ENCODE measurements at regions not wholly inside any gene's neighbourhood (a gene's known extent, or its start where the extent isn't known, plus 50 kb on each side); places are given as distances from the start of the nearest gene placed in this dataset.

DNA sequence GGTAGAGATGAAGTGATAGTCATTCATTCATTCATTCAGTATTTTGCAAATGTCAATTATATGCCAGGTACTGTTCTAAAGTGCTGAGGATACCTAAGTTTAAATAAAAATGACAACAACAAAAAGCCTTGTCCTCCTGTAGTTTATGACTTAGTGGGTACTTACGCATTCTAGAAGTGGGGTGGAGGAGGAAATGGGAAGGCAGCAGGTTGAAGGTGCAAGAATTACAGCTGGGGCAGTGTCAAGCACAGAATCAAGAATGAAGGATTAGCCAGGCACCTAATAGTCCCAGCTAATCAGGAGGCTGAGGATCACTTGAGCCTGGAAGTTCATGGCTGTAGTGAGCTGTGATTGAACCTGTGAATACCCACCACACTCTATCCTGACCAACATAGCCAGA, 90.7 kb upstream of the STARD13 start:
- no peaks in the 10 kb centered on the region for H3K4me1 Mint-ChIP-seq (ENCODE audit: low read depth)
- ChIA-PET POLR2A (no interaction called here), CTCF (no interaction called here)
- ATAC-seq = no peak
- no peak overlapping the region for H3K4me3 Mint-ChIP-seq
- no peak for DNase-seq
- peaks cover 6% of the 10 kb centered on the region for H3K27me3 Mint-ChIP-seq (ENCODE audit: low read depth)
- H3K9me3 Mint-ChIP-seq (ENCODE audit: insufficient read depth) = no peaks in the 10 kb centered on the region
- no peaks in the 10 kb centered on the region for H3K36me3 Mint-ChIP-seq (ENCODE audit: low read depth)
- no peak overlapping the region for H3K27ac Mint-ChIP-seq

DNA sequence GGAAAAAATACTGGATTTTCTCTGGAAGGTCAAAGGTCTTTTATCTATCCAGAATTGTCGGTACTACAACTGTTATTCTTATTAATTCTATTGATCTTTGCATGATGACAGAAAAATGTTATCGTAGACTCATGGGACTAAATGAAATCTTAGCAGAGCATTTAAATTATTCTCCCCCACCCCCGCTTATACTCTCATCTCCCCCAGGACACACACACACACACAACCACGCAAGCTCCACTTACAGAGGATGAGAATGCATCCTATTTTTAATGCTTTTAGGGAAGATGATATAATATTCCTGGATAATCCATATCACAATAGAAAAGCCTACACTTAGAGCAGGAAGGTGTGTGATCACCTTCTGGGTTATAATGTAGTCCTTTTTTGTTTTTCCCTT, 91.9 kb upstream of the STARD13 start:
- no peak for DNase-seq
- ATAC-seq = no peak
- H3K27ac Mint-ChIP-seq = no peak overlapping the region
- no peaks in the 10 kb centered on the region for H3K36me3 Mint-ChIP-seq (ENCODE audit: low read depth)
- no peaks in the 10 kb centered on the region for H3K4me1 Mint-ChIP-seq (ENCODE audit: low read depth)
- POLR2A ChIA-PET = no interaction called here
- H3K27me3 Mint-ChIP-seq (ENCODE audit: low read depth) = peaks cover 2% of the 10 kb centered on the region
- no peak overlapping the region for H3K4me3 Mint-ChIP-seq
- CTCF ChIA-PET = no interaction called here
- H3K9me3 Mint-ChIP-seq (ENCODE audit: insufficient read depth) = no peaks in the 10 kb centered on the region

GRCh38 chr13:33377825-33378224, 92.3 kb upstream of the STARD13 start:
- Mint-ChIP-seq H3K4me1 (ENCODE audit: low read depth) (no peaks in the 10 kb centered on the region), H3K4me3 (no peak overlapping the region), H3K27me3 (ENCODE audit: low read depth) (peaks cover 2% of the 10 kb centered on the region), H3K27ac (no peak overlapping the region), H3K9me3 (ENCODE audit: insufficient read depth) (no peaks in the 10 kb centered on the region), H3K36me3 (ENCODE audit: low read depth) (no peaks in the 10 kb centered on the region)
- ATAC-seq (no peak), DNase-seq (no peak)
- CTCF ChIA-PET = no interaction called here
- POLR2A ChIA-PET = no interaction called here

- Mint-ChIP-seq H3K27me3 (ENCODE audit: low read depth) (no peaks in the 10 kb centered on the region), H3K36me3 (ENCODE audit: low read depth) (no peaks in the 10 kb centered on the region), H3K27ac (no peak overlapping the region), H3K4me3 (no peak overlapping the region), H3K4me1 (ENCODE audit: low read depth) (no peaks in the 10 kb centered on the region), H3K9me3 (ENCODE audit: insufficient read depth) (no peaks in the 10 kb centered on the region)
- no peak for ATAC-seq
- ChIA-PET CTCF (no interaction called here), POLR2A (no interaction called here)
- DNase-seq = no peak
Observed at GRCh38 chr13:33379608-33380007, 94.1 kb upstream of the STARD13 start.

DNA sequence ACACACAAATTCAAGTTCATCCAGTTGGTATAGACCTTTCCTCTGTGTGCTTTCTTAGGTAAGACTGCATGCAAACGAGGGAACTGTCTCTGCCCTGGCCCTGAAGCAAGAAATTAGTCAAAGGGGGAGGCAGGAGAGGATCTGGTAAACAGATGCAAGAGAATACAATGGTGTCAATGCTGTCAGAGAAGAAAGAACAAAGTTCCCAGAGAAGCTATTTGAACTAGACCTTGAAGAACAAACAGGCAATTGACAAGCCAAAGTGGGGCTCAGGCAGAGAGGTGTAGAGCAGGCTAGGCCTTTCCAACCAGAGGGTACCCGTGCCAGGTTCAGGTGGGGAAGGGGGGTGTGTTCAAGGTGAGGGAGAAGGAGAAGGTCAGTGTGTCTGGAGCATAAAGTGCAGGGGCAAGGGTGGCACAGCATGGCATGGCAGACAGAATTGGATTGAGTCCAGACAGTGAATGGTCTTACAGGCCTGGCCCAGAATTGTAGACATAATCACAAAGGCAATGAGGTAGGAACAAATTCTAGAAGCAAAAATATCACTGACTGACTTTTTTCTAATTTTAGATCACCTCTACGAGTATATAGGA, 95.0 kb upstream of the STARD13 start:
- Mint-ChIP-seq H3K9me3 (ENCODE audit: insufficient read depth) (no peaks in the 10 kb centered on the region), H3K27ac (no peak overlapping the region), H3K4me1 (ENCODE audit: low read depth) (no peaks in the 10 kb centered on the region), H3K36me3 (ENCODE audit: low read depth) (no peaks in the 10 kb centered on the region), H3K27me3 (ENCODE audit: low read depth) (no peaks in the 10 kb centered on the region), H3K4me3 (no peak overlapping the region)
- DNase-seq = no peak
- no peak for ATAC-seq
- POLR2A ChIA-PET = no interaction called here
- CTCF ChIA-PET = no interaction called here

GRCh38 chr13:33381180-33381579, 95.6 kb upstream of the STARD13 start:
- ChIA-PET POLR2A (no interaction called here), CTCF (no interaction called here)
- no peak for DNase-seq
- Mint-ChIP-seq H3K36me3 (ENCODE audit: low read depth) (no peaks in the 10 kb centered on the region), H3K27ac (no peak overlapping the region), H3K4me3 (no peak overlapping the region), H3K27me3 (ENCODE audit: low read depth) (no peaks in the 10 kb centered on the region), H3K4me1 (ENCODE audit: low read depth) (no peaks in the 10 kb centered on the region), H3K9me3 (ENCODE audit: insufficient read depth) (no peaks in the 10 kb centered on the region)
- ATAC-seq = no peak

DNA sequence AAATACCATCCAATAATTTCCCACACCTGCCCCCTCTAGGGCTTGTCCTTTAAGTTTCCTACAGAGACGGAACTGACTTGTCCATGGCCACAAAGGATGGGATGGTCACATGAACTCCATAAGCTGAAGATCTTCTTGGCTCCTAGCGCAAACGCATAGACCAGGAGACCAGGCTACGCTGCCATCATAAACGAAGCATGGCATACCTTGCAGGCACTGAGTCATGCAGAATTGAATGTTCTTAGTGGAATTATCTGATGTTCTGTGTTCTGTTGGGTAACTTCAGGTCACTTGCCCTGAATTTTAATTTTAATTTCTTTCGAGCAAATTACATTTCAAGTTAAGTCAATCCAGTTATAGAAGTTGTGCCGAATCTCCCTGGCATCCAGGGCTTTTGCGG, 96.4 kb upstream of the STARD13 start:
- H3K4me3 Mint-ChIP-seq = no peak overlapping the region
- DNase-seq = no peak
- no peak overlapping the region for H3K27ac Mint-ChIP-seq
- no peaks in the 10 kb centered on the region for H3K9me3 Mint-ChIP-seq (ENCODE audit: insufficient read depth)
- no peaks in the 10 kb centered on the region for H3K36me3 Mint-ChIP-seq (ENCODE audit: low read depth)
- H3K27me3 Mint-ChIP-seq (ENCODE audit: low read depth) = no peaks in the 10 kb centered on the region
- CTCF ChIA-PET = no interaction called here
- POLR2A ChIA-PET = no interaction called here
- H3K4me1 Mint-ChIP-seq (ENCODE audit: low read depth) = no peaks in the 10 kb centered on the region
- ATAC-seq = no peak

DNA sequence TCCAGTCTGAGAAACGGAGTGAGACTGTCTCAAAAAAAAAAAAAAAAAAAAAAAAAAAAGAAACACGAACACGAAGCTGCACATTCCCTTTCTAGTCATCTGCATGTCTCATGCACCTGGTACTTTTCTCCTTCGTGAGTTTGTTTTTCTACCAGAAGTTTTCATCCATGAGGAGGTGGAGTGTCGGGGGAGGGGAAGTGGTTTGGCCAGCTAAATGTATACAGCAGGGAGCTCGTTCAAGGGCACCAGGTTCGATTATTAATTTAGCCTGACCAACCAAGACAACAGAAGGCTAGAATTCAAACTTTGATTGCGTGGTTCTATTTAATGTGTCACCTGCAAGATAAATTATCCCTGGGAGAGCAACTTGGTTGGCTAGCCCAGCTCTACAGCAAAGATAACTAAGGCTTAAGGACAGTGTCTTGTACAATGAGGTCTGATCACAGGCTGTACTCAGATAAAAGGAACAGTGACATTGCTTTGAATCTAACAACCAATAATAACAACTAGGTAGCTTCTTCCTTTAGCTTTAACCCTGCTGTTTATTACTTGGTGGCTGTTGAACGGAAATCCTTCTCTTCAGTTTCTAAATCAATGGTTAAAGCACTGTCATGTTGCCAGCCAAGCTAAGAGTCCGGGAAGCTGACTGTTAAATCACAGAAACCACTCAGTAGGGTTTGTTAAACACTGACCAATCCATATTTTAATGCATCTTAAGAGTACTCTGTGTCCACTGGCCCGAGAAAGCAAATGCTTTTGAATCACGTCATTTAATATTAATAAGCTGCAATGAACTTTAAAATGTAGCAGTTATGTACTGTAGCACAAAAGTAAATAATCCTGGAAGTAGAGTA, 98.4 kb upstream of the STARD13 start:
- POLR2A ChIA-PET = no interaction called here
- Mint-ChIP-seq H3K27me3 (ENCODE audit: low read depth) (no peaks in the 10 kb centered on the region), H3K9me3 (ENCODE audit: insufficient read depth) (no peaks in the 10 kb centered on the region), H3K27ac (no peak overlapping the region), H3K4me1 (ENCODE audit: low read depth) (no peaks in the 10 kb centered on the region), H3K4me3 (no peak overlapping the region), H3K36me3 (ENCODE audit: low read depth) (no peaks in the 10 kb centered on the region)
- ATAC-seq (no peak), DNase-seq (no peak)
- CTCF ChIA-PET = no interaction called here

DNA sequence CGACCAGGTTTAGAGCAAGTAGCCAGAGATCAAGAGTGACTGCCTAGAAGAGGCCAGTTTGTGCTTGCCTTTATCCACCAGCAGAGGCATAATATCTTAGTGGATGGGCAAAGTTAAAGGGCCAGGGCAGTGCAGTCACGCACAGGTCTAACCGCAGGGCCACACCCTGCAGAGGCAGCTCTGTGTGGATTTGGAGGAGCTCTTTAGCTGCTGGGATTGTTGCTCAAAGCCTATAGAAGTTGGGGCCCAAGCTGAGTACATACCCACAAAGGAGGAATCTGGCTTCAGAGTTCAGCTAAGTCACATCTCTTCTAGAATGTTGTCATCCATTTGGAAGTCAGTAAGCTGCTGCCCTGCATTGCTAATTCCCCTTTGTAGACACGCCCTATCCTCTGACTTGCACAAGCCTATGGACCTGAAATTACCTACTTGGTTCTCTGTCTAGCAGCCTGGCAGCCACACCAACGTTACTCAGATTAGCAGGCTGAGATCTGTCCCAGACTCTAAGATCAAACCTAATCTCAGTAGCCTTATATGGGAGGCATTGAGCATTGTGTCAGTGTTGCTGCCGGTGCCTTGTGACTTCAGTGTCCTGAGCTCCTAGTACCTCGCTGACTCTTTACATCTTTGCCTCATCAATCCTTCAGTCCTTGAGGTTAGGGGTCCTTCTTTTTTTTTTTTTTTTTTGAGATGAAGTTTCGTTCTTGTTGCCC, 102.9 kb upstream of the STARD13 start:
- Mint-ChIP-seq H3K27me3 (ENCODE audit: low read depth) (peaks cover 1% of the 10 kb centered on the region), H3K9me3 (ENCODE audit: insufficient read depth) (no peaks in the 10 kb centered on the region), H3K4me1 (ENCODE audit: low read depth) (no peaks in the 10 kb centered on the region), H3K27ac (no peak overlapping the region), H3K4me3 (no peak overlapping the region), H3K36me3 (ENCODE audit: low read depth) (no peaks in the 10 kb centered on the region)
- CTCF ChIA-PET = no interaction called here
- ATAC-seq = no peak
- no peak for DNase-seq
- POLR2A ChIA-PET = no interaction called here

DNA sequence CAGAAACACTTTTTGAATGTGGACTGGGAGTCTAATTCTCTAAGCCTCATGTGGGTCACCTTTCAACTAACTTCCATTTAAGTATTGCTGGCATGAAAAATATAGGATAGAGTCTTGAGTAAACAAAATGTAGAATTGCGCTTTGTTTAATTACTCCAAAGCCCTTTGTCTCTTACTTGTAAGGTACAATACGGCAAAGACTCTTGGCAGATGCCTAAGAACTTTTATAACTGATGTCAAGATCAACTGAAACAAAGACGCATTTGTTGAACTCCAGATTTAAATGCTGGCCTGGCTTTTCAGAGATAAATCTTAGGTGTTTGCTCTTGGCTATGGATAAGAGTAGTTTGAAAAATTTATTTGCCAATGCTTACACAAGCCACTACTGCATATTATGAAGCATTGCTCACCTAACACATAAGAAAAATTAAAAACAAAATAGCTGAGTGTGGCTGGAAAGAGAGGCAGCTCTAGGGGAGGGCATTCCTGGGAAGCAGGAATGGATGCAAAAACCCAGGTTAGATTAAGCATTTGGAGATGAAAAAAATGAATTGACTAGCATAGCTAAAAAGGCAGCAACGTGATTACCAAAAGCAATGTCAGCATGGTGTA, 107.3 kb upstream of the STARD13 start:
- ChIA-PET CTCF (no interaction called here), POLR2A (no interaction called here)
- ATAC-seq (no peak), DNase-seq (no peak)
- Mint-ChIP-seq H3K9me3 (ENCODE audit: insufficient read depth) (no peaks in the 10 kb centered on the region), H3K36me3 (ENCODE audit: low read depth) (no peaks in the 10 kb centered on the region), H3K27ac (no peak overlapping the region), H3K4me1 (ENCODE audit: low read depth) (no peaks in the 10 kb centered on the region), H3K4me3 (no peak overlapping the region), H3K27me3 (ENCODE audit: low read depth) (peaks cover 1% of the 10 kb centered on the region)

DNA sequence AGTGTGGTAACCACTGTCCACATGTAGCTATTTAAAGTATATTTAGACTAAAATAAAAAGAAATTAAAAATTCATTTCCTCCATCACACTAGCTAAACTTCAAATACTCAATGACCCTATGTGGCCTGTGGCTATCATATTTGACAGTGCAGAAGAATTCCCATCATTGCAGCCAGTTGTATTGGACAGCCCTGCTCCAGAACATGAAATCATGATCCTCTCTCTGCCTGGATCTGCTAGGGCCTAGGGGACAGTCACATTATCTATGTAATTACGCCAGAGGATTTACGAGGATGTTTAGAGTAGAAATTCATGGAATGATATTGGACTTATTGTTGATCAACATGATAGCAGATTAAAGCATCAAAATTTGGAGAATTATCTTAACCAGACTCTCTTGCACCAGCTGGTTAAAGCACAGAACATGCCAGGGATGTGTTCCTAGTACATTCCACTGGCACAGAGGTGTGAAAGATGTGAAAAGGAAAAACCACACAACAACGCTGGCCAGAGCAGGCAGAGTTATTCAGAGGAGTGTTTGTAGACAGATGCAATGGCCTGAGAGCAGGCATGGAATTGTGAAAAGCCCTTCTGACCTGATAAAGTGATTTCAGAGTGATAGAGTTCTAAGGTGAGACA, 108.9 kb upstream of the STARD13 start:
- ChIA-PET POLR2A (no interaction called here), CTCF (no interaction called here)
- Mint-ChIP-seq H3K36me3 (ENCODE audit: low read depth) (no peaks in the 10 kb centered on the region), H3K4me1 (ENCODE audit: low read depth) (no peaks in the 10 kb centered on the region), H3K4me3 (no peak overlapping the region), H3K27me3 (ENCODE audit: low read depth) (peaks cover 1% of the 10 kb centered on the region), H3K9me3 (ENCODE audit: insufficient read depth) (no peaks in the 10 kb centered on the region), H3K27ac (no peak overlapping the region)
- ATAC-seq (no peak), DNase-seq (no peak)

GRCh38 chr13:33401238-33401637, 115.7 kb upstream of the STARD13 start:
- ATAC-seq (no peak), DNase-seq (no peak)
- ChIA-PET POLR2A (no interaction called here), CTCF (no interaction called here)
- H3K27ac Mint-ChIP-seq = no peak overlapping the region
- no peaks in the 10 kb centered on the region for H3K4me1 Mint-ChIP-seq (ENCODE audit: low read depth)
- no peaks in the 10 kb centered on the region for H3K27me3 Mint-ChIP-seq (ENCODE audit: low read depth)
- H3K9me3 Mint-ChIP-seq (ENCODE audit: insufficient read depth) = no peaks in the 10 kb centered on the region
- no peaks in the 10 kb centered on the region for H3K36me3 Mint-ChIP-seq (ENCODE audit: low read depth)
- H3K4me3 Mint-ChIP-seq = no peak overlapping the region
